GM21360 (cell line): ENCODE measurements at regions not wholly inside any gene's neighbourhood (a gene's known extent, or its start where the extent isn't known, plus 50 kb on each side); places are given as distances from the start of the nearest gene placed in this dataset.

Experiments
- ATAC-seq: cut with Tn5 transposase; IDR thresholded peaks from one replicate; pipeline ENCODE4 v1.9.1; 2021; ENCODE audit warnings: mild to moderate bottlenecking, moderate library complexity; ENCODE audit not compliant: unreplicated experiment

- ATAC-seq: no peak
Measured at GRCh38 chr7:33725111-33726025, 180.0 kb upstream of the BMPER start.

GRCh38 chr7:33726582-33726981, 178.8 kb upstream of the BMPER start:
- no peak for ATAC-seq

GRCh38 chr7:33727315-33727714, 178.0 kb upstream of the BMPER start:
- no peak for ATAC-seq

GRCh38 chr7:33728873-33729551, 176.3 kb upstream of the BMPER start:
- ATAC-seq: no peak

GRCh38 chr7:33729726-33730125, 175.6 kb upstream of the BMPER start:
- no peak for ATAC-seq

GRCh38 chr7:33730958-33731357, 174.4 kb upstream of the BMPER start:
- no peak for ATAC-seq

GRCh38 chr7:33731912-33732311, 173.4 kb upstream of the BMPER start:
- no peak for ATAC-seq

- no peak for ATAC-seq
Measured at GRCh38 chr7:33732462-33732861, 172.9 kb upstream of the BMPER start.

GRCh38 chr7:33733870-33734650, 171.3 kb upstream of the BMPER start:
- ATAC-seq: no peak

- ATAC-seq: no peak
Measured at GRCh38 chr7:33735403-33735802, 169.9 kb upstream of the BMPER start.

- no peak for ATAC-seq
Measured at GRCh38 chr7:33736521-33737221, 168.7 kb upstream of the BMPER start.

GRCh38 chr7:33738260-33738935, 166.9 kb upstream of the BMPER start:
- ATAC-seq: no peak

- no peak for ATAC-seq
Measured at GRCh38 chr7:33739286-33739685, 166.1 kb upstream of the BMPER start.

GRCh38 chr7:33742521-33742920, 162.8 kb upstream of the BMPER start:
- ATAC-seq: no peak

GRCh38 chr7:33742999-33743587, 162.2 kb upstream of the BMPER start:
- ATAC-seq: no peak

- no peak for ATAC-seq
Measured at GRCh38 chr7:33743594-33743993, 161.7 kb upstream of the BMPER start.

GRCh38 chr7:33744293-33745075, 160.9 kb upstream of the BMPER start:
- no peak for ATAC-seq

GRCh38 chr7:33745934-33746333, 159.4 kb upstream of the BMPER start:
- ATAC-seq: no peak

GRCh38 chr7:33748793-33749192, 156.5 kb upstream of the BMPER start:
- ATAC-seq: no peak
